GM18951 (cell line): ENCODE measurements at regions not wholly inside any gene's neighbourhood (a gene's known extent, or its start where the extent isn't known, plus 50 kb on each side); places are given as distances from the start of the nearest gene placed in this dataset.

ENCODE experiments used
- POLR2A ChIP-seq: IDR thresholded peaks from 4 replicates; pipeline ENCODE4 v1.6.1; 2011; ENCODE audit warnings: mild to moderate bottlenecking; ENCODE audit not compliant: insufficient read length, insufficient read depth; ENCODE audit errors: extremely low read depth
- in situ Hi-C: fragments of 300-500 bp; cut with MboI; formaldehyde crosslinking; loops from one replicate; pipeline ENCODE4 v1.12.0; 2022; ENCODE audit warnings: low sequenced_read_pairs, mixed read lengths, inconsistent platforms; ENCODE audit not compliant: unreplicated experiment

DNA sequence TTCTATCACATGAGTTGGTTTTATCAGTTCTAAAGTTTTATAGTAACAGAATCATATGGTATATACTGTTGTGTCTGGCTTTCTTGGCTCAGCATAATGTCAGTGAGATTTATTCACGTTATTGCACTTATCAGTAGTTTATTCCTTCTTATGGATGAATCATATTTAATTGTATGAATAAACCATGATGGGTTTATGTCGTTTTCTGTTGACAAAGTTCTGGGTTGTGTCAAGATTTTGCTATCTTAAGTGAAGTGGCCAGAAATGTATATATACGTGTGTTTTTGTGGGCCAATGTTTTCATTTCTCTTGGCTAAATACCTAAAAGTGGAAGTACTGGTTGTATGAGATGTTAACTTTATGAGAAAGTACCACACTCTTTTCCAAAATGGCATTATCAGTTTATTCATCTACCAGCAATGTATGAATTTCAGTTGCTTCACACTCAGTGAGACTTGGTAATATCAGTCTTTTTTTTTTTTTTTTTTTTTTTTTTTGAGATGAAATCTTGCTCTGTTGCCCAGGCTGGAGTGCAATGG, 112.4 kb upstream of the DCBLD2 start:
- no peak for TF ChIP-seq POLR2A
- in situ Hi-C loops, result loop anchor here (25.0 kb wide), 1 partner anchor 402 kb away; no protein-coding TSS in a partner anchor

DNA sequence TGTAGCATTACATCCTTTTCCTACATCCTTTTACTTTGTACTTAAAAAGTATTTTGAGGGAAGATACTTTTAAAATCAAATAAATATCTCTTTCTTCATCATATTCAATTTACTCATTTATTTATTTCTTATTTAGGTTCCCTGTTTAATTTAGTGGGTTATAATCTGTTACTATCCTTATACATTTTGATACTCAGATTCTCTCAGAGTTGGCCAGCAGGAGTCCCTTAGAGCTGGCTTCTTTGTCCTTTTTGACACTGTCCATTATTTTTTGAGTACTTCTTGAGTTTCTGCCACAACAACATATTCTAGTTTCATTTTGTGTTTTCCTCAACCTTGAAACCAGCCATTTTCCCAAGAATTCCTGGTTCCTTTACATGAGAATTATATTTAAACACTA, 111.6 kb upstream of the DCBLD2 start:
- no peak for TF ChIP-seq POLR2A
- in situ Hi-C loops, result loop anchor here (25.0 kb wide), 1 partner anchor 401 kb away; no protein-coding TSS in a partner anchor

DNA sequence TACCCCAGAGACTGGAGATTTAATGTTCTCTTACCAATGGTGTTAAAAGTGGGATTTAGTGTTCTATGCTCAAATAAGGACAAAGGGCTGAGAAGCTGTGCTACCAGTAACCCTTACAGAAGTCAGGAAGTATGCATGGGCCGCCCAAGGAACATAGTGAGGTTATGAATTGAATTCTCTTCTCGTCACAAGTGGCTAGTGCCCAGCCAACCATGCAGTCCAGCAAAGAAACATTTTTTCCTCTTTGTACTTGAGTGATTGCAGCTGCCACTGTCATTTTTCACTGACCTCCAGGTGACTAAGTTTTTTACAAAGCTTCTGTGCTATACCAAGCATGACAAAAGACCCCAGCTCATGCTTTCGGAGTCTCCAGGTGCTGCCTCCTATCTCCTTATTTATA, 110.6 kb upstream of the DCBLD2 start:
- no peak for TF ChIP-seq POLR2A
- in situ Hi-C loops, result loop anchor here (25.0 kb wide), 1 partner anchor 400 kb away; no protein-coding TSS in a partner anchor

DNA sequence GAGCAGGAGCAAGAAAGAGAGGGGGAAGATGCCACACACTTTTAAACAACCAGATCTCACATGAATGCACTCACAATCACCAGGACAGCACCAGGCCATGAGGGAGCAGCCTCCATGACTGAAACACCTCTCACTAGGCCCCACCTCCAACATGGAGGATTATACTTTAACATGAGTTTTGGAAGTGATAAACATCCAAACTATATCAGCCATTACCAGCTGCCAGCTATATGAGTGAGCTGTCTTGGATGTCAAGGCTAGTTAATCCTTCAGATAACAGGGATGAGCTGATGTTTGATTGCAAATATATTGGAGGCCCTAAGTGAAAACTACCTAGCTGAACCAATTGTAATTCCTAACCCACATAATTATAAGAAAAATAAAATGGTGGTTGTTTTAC, 108.4 kb upstream of the DCBLD2 start:
- TF ChIP-seq POLR2A, result no peak
- in situ Hi-C loops, result loop anchor here (25.0 kb wide), 1 partner anchor 398 kb away; no protein-coding TSS in a partner anchor

DNA sequence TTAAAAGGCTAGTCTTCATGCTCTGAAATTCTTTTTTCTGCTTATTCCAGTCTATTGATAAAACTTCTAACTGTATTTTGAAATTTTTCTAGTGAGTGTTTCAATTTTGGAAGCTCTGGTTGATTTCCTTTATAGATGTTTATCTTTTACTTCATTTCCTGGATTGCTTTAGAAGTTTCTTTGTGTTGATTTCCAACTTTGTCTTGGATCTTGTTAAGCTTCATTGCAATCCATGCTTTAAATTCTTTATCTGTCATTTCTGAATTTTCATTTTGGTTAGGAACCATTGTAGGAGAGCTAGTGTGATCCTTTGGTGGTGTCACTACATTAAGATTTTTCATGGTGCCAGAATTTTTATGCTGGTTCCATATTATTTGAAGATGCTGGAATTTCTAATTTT, 105.2 kb upstream of the DCBLD2 start:
- TF ChIP-seq POLR2A, result no peak
- in situ Hi-C loops, result loop anchor here (25.0 kb wide), 1 partner anchor 394 kb away; no protein-coding TSS in a partner anchor

DNA sequence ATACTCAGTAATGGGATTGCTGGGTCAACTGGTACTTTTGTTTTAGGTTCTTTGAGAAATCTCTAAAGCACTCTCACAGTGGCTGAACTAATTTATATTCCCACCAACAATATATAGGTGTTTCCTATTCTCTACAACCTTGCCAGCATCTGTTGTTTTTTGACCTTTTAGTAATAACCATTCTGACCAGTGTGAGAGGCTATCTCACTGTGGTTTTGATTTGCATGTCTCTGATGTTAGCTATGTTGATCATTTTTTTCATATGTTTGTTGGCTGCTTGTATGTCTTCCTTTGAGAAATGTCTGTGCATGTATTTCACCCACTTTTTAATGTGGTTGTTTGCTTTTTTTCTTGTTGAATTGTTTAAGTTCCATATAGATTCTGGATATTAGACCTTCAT, 98.2 kb upstream of the DCBLD2 start:
- in situ Hi-C loops, result loop anchor here (10.0 to 25.0 kb wide), 2 partner anchors 185 to 387 kb away; no protein-coding TSS in a partner anchor

DNA sequence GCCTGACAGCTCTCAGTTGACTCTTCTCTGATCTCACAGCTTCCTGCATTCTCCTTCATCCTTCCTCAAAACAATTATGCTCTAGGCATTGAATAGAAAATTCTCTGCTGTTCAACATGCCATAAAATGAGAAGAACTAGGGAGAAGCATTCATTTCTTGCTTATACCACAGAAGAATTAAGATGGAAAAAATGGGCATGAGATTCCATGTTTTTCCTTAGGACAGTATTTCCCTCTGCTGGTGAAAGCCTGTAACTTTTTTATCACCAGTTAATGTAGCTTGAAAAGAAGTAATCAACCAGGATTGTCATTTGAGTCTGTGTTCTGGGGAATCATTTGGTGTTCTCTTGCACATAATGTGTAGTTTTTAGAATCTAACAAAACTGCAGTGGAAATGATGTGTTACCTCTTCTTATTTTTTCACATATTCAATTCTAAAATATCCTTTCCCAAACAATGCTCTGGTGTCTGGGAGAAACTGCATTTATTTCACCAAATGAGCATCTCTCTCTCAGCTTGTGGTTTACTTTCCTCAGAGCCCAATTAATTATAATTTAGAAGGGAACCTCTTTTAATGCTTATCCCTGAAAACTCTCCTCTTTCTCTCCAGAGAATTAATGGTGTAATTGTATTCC, 92.8 kb upstream of the DCBLD2 start:
- in situ Hi-C loops, result loop anchor here (10.0 kb wide), 1 partner anchor 179 kb away; no protein-coding TSS in a partner anchor
- no peak for TF ChIP-seq POLR2A

More for the DNA sequence above, 98.2 kb upstream of the DCBLD2 start:
- TF ChIP-seq POLR2A, result no peak

DNA sequence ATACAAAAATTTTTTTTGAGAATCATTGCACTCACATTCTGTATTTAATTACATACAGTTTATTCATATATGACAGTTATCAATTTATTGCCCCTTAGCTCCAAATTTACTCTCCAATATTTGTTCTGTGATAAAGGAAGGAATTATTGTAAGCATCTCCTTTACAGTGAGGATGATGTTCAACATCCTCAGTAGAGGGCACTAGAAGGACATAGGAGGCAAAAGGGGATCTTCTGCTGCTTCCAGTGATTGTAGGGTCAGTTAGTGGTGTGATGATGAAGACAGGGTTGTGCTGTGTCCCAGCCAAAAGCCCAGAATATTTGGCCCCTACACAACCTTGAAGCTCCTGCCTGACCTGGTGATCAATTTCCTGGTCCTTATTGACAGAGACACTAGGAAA, 89.9 kb upstream of the DCBLD2 start:
- in situ Hi-C loops, result loop anchor here (10.0 kb wide), 1 partner anchor 177 kb away; no protein-coding TSS in a partner anchor
- TF ChIP-seq POLR2A, result no peak

DNA sequence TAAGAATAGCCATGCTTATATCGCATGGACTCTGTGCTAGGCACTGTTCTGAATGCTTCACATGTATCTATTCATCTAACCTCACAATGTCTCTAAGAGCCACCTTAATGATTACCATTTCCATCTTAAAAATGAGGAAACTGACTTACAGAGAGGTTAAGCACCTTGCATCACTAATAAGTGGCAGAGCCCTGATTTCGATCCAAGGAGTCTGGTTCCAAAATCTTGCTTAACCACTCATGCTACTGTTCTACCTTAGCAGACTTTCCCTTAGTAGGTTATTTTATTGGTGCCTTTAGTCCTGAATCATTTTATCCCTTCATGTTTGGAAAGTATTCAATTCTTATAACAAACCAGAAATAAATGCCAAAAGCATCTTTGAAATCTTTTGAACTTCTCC, 89.2 kb upstream of the DCBLD2 start:
- no peak for TF ChIP-seq POLR2A
- in situ Hi-C loops, result loop anchor here (10.0 kb wide), 1 partner anchor 176 kb away; no protein-coding TSS in a partner anchor

DNA sequence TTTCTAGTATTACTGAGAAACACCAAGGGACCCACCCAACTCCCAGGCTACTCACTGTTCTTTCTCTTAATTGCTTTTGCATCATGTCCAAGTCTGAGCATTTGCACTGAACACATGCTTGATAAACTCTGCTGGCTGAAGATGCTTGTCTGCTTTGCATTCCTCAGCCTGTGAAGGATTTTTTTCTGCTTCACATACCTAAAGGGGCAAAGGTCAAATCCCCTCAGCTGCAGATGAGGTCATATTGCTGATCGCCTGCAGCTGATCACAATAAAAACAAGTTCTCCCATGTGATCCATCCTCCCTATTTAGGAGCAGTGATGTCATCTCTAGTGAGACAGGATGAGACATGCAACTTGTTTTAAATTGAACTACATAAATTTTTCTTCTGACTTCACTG, 84.6 kb upstream of the DCBLD2 start:
- in situ Hi-C loops, result no loop called here
- TF ChIP-seq POLR2A, result no peak

DNA sequence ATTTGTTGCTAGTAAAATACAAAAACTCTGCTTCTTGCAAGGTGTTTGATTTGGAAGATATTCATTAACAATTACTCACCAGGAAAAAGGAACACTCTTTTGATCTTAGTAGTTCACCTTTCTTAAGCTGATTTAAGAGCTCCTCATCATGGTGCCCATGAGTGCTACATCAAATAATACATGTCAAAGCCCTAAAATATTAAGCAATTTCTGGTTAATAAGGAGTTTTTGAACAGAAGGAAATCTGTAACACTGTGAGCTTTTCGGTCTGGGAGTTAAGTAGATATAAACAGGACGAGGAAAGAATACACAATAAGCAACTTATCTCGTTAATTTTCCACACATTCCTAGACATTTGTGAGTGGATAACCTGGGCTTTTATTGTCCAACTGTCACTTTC, 83.9 kb upstream of the DCBLD2 start:
- in situ Hi-C loops, result no loop called here
- no peak for TF ChIP-seq POLR2A

DNA sequence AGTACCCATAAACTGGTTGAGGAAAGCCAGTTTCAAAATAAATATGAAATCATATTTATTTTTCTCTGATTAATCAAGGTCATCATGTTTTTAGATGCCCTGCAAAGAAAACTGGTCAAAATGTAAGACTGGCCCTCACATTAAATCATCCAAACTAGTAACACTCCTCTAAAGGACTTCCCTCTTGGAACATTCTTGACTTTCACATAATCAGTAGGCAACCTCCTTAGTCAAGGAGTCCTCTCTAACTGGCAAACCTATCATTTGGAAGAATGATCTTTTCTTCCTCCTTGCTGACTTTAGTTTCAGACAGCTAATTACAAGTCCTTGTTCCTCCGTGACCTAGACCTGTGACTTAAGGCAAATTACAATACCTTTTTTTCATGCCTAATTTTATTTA, 82.5 kb upstream of the DCBLD2 start:
- no peak for TF ChIP-seq POLR2A
- in situ Hi-C loops, result no loop called here

DNA sequence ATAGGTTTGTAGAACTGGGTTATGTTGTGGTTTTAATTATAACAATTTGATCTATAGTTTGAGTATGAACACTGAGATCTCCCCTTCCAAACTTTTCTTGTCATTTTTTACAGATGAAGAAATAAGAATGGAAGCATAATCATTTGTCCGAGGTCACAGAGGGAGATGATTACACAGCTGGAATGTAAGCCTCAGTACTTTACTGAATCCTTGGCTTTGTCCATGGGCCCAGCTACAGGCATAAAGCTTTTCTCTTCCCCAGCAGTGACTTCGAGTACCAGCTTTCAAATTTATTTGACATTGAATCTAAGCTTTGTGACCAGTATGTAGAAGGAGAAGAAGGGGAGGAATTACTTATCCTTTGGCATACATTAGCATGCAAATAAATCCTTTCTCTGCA, 80.9 kb upstream of the DCBLD2 start:
- in situ Hi-C loops, result no loop called here
- TF ChIP-seq POLR2A, result no peak
